ENCODE measurements at regions not wholly inside any gene's neighbourhood (a gene's known extent, or its start where the extent isn't known, plus 50 kb on each side); places are given as distances from the start of the nearest gene placed in this dataset.
"Not testable (repeated sequence)": the region's sequence is repeated elsewhere in the genome, so short reads cannot be mapped to it uniquely, and the experiment has no call there.

DNA sequence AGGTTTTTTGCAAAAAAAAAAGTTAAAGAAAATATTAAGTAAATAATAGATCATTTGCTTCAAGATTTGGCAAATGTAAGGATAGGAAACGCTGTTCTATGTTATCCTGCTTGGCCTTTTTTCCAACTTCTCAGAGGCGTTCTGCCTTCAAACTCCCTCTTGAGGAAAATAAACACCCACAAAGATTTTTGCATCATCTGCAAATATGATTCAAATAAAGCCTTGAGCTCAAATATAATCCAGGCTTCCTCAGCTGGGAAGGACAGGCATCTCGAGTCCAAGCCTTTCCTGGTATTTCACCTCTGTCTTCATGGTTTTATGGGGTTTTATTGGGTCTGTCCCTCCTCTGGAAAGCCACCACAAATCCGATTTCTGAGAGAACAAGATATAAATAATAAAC lies 67.7 kb upstream of the PTPN1 start:
- no peak for ATAC-seq
- H3K27ac Mint-ChIP-seq = no peak overlapping the region

DNA sequence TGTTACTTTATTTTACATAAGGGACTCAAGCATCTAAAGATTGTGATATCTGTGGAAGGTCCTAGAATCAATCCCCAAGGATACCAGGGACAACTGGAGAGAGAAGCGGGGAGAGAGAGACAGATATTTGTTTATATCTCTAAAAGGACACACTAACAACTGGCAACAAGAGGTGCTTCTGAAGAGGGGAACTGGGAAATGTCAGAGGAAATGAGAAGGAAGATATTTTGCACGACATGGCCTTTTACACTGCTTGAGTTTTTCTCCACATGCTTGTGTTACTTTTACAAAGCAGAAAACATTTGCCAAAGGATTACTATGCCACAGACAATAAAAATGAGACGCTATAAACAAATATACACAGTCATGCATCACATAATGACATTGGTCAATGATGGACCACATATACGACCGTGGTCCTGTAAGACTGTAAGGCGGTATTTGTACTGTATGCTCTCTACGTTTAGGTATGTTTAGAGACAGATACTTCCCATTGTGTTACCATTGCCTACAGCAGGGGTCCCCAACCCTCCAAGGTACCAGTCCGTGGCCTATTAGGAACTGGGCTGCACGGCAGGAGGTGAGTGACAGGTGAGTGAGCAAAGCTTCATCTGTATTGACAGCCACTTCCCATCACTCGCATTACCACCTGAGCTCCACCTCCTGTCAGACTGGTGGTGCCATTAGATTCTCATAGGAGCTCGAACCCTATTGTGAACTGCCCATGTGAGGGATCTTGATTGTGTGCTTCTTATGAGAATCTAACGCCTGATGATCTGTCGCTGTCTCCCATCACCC lies 64.6 kb upstream of the PTPN1 start:
- no peak for ATAC-seq
- Mint-ChIP-seq H3K4me1 (peaks cover 35% of the 10 kb centered on the region), H3K4me3 (no peak overlapping the region), H3K9me3 (no peaks in the 10 kb centered on the region), H3K27ac (no peak overlapping the region), H3K27me3 (peaks cover 35% of the 10 kb centered on the region)
- DNase-seq = no peak

More for the DNA sequence above, 67.7 kb upstream of the PTPN1 start:
- peaks cover 16% of the 10 kb centered on the region for H3K27me3 Mint-ChIP-seq
- no peaks in the 10 kb centered on the region for H3K9me3 Mint-ChIP-seq
- H3K4me3 Mint-ChIP-seq = no peak overlapping the region
- H3K4me1 Mint-ChIP-seq = peaks cover 32% of the 10 kb centered on the region
- no peak for DNase-seq

DNA sequence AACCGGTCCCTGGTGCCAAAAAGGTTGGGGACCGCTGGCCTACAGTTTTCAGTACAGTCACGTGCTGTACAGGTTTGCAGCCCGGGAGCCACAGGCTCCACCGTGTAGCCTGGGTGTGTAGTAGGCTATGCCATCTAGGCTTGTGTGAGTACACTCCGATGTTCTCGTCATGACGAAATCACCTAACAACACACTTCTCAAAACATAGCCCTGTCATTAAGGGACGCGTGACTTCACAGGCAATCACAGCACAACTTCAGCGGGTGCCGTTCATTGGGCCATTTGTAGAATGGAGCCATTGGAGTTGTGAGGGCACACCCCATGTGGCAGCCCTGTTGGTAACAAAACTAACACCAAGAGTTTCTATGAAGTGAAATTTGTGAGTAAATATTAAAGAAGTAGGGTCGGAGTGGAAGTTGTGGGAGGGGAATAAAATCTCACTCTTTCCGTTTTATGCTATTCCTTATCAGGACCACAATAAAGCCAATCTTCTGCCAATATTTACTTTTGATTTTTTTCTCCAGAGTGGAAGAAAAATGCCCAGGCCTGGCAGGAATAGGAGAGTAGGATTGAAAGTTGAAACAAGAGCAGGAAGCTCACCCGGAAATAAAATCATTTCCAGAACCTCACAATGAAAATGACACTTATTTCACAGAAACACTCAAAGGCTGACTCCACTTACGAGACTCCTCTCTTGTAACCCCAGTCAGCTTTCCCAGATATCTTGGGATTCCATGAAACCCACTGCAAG lies 63.7 kb upstream of the PTPN1 start:
- H3K9me3 Mint-ChIP-seq = no peaks in the 10 kb centered on the region
- H3K4me3 Mint-ChIP-seq = no peak overlapping the region
- no peak overlapping the region for H3K27ac Mint-ChIP-seq
- H3K4me1 Mint-ChIP-seq = peaks cover 35% of the 10 kb centered on the region
- DNase-seq (no peak), ATAC-seq (no peak)
- H3K27me3 Mint-ChIP-seq = peaks cover 45% of the 10 kb centered on the region

DNA sequence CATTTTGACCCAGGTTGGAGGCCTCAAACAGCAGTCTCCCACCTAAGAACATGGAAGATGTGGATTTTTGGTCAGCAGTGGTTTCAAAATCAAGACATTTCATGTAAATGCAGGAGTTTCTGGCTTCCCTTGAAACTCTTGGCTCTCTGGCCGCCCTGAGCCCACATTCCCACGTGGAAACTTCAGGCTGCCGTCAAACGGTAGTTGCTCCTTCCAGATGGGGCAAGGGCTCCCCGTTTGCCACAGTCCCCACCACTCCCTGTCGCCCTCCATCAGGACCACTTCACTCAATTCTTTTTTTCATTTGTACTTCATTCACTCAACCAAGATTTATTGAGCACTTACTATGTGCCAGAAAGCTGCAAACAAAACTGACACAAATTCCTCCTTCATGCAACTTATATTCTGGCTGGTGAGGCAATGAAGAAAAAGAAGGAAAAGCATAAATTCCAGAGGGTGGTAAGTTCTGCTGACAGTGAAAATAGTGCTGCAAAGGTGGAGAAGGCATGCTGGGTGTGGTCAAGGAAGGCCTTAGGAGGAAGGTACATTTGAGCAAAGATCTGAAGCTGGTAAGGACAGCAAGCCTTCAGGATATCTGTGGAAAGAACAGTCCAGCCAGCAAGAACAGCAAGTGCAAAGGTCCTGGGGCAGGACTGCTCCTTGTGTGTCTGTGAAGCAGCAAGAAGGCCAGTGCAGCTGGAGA lies 62.9 kb upstream of the PTPN1 start:
- no peak overlapping the region for H3K4me3 Mint-ChIP-seq
- H3K9me3 Mint-ChIP-seq = no peaks in the 10 kb centered on the region
- H3K27me3 Mint-ChIP-seq = peaks cover 52% of the 10 kb centered on the region
- no peak overlapping the region for H3K27ac Mint-ChIP-seq
- ATAC-seq (no peak), DNase-seq (no peak)
- peaks cover 38% of the 10 kb centered on the region for H3K4me1 Mint-ChIP-seq

DNA sequence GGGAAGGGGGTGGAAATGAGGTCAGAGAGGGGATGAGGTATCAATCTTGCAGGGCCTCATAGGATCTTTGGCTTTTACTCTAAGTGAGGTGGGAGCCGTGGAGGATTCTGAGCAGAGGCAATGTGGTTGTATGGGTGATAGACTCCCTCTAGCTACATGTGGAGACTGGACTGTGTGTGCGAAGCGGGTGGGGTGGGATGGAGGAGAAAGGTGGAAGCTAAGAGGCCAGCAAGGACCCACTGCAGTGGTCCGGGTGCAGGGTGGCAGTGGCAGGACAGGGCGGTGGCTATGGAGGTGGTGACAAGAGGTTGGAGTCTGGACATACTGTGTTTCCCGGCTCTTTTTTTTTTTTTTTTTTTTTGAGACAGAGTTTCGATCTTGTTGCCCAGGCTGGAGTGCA lies 62.4 kb upstream of the PTPN1 start:
- no peak overlapping the region for H3K4me3 Mint-ChIP-seq
- H3K4me1 Mint-ChIP-seq = peaks cover 38% of the 10 kb centered on the region
- H3K9me3 Mint-ChIP-seq = no peaks in the 10 kb centered on the region
- no peak for ATAC-seq
- H3K27ac Mint-ChIP-seq = no peak overlapping the region
- H3K27me3 Mint-ChIP-seq = peaks cover 56% of the 10 kb centered on the region
- DNase-seq = no peak

DNA sequence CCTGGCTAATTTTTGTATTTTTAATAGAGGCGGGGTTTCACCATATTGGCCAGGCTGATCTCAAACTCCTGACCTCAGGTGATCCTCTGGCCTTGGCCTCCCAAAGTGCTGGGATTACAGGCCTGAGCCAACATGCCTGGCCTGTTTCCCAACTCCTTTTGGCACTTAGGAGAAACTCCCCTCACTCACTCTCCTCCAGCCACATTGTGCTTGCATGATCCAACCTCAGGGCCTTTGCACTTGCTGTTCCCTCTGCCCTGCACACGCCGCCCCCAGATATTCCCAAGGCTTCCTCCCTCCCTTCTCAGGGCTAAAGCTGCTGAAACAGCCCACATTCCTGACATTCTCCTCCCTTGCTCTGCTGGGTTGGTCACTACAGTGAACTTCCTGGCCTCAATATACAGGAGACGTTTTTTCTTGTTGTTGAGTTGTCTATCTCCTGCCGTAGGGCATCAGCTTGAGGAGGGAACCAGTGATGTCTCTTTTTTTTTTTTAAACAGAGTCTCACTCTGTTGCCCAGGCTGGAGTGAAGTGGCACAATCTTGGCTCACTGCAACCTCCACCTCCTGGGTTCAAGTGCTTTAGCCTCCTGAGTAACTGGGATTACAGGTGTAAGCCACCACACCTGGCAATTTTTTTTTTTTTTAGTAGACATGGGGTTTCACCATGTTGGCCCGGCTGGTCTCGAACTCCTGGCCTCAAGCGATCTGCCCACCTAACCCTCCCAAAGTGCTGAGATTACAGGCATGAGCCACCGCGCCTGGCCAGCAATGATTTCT lies 61.4 kb upstream of the PTPN1 start:
- H3K4me3 Mint-ChIP-seq, H3K9me3 Mint-ChIP-seq, ATAC-seq, DNase-seq: not testable (repeated sequence)
- Mint-ChIP-seq H3K4me1 (peaks cover 38% of the 10 kb centered on the region), H3K27ac (peak overlapping the region in 1 of 2 donors; percentile 15), H3K27me3 (peaks cover 66% of the 10 kb centered on the region)

DNA sequence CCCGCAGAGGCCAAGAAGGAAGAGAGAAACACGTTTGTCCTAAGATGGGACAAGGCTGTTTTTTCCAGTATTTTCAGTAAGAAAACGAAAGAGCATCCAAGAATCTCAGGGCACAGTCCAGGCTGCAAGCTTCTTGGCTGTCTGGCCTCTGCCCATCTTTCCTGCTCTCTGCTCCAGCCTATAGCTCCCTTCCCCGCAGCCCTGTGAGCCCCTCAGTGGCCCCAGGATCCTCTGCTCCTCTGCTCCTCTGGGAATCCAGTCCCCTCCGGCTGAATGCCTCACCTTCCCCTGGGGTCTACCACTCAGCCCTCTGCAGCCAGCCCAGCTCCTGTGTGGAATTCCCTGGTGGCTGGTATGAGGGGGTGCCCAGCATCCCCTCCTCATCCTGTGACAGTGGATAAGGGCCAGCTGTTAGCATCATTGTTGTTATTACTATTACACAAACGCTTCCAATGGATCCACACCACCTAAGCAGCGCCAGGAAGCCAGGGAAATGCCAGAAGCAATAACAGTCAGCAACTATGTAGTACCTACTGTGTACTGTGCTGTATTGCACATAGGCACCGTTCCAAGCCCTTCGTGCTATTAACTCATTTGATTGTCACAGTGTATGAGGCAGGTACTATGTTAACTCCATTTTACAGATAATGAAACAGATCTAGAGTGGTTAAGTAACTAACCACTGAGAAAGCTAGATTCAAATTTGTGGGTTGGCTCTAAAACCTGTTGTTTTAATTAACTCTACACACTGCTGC lies 60.3 kb upstream of the PTPN1 start:
- ATAC-seq (peak; percentile 82), DNase-seq (no peak)
- Mint-ChIP-seq H3K9me3 (no peaks in the 10 kb centered on the region), H3K4me1 (peaks cover 38% of the 10 kb centered on the region), H3K27ac (no peak overlapping the region), H3K4me3 (peak overlapping the region; percentile 65 to 77), H3K27me3 (peaks cover 70% of the 10 kb centered on the region)

DNA sequence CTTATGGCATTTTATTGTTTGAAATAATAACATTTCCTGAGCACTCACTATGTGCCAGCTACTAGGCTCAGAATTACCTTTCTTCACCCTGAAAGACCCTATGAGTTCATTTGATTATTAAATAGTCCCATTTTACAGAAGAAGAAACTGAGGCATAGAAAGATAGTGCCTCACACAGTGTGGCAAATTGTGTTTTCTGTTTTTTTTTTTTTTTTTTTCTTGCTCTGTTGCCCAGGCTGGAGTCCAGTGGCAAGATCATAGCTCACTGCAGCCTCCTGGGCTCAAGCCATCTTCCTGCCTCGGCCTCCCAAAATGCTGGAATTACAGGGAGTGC lies 59.7 kb upstream of the PTPN1 start:
- H3K9me3 Mint-ChIP-seq = no peaks in the 10 kb centered on the region
- peaks cover 70% of the 10 kb centered on the region for H3K27me3 Mint-ChIP-seq
- no peak for DNase-seq
- peaks cover 34% of the 10 kb centered on the region for H3K4me1 Mint-ChIP-seq
- H3K27ac Mint-ChIP-seq = peak overlapping the region in 1 of 2 donors; percentile 74
- H3K4me3 Mint-ChIP-seq = peak overlapping the region; percentile 65 to 77
- ATAC-seq = no peak

DNA sequence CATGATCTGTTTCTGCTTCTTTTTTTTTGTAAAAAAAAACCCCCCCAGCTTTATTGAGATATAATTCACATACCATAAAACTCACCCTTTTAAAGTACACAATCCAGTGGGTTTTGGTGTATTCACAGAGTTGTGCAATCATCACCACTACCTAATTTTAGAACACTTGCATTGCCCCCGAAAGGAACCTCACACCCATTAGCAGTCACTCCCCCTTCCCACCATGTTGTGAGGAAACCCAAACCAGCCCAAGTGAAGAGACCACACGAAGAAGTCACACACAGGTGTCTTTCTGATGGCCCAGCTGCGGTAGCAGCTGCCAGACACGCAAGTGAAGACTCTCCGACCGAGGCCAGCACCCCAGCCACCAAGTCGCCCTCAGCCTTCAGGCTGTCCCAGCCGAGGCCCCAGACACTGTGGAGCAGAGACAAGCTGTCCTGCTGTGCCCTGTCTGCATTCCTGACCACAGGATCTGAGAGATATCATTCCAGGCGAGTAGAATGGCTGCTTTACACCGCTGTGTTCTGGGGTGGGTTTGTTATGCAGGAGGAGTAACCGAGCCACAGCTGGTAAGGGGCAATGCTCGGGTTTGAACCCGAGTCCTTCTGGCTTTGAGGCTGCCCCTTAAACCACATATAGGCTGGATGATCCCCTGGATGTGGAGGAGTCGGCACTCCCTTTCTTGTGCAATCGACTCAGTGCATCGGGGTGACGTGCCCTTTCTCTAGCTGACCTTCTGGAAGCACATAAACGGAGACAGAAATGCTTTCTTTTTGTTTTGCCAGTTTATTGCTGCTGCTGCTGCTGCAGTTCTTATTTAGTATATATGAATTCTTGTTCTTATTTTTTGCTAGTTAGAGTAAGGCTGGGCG lies 59.1 kb upstream of the PTPN1 start:
- ATAC-seq (peak; percentile 91), DNase-seq (peak; percentile 38 to 71)
- Mint-ChIP-seq H3K9me3 (no peaks in the 10 kb centered on the region), H3K27ac (peak overlapping the region; percentile 74 to 89), H3K4me3 (peak overlapping the region; percentile 65 to 77), H3K27me3 (peaks cover 70% of the 10 kb centered on the region), H3K4me1 (peaks cover 35% of the 10 kb centered on the region)

DNA sequence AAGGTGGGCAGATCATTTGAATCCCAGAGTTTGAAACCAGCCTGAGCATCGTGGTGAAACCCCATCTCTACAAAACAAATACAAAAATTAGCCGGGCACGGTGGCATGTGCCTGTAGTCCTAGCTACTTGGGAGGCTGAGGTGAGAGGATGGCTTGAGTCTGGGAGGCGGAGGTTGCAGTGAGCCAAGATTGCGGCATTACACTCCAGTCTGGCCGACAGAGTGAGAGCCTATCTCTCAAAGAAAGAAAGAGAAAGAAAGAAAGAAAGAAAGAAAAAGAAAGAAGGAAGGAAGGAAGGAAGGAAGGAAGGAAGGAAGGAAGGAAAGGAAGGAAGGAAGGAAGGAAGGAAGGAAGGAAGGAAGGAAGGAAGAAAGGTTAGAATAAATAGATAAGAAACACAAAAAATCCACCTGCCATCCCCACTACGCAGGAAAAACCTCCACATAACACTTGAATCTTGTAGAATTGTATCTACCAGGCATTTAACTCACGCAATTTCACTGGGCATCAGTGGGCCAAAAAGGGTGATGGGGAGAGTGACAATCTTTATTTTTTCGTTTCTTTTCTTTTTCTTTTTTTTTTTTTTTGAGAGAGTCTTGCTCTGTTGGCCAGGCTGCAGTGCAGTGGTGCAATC lies 58.3 kb upstream of the PTPN1 start:
- ATAC-seq, H3K9me3 Mint-ChIP-seq, DNase-seq: not testable (repeated sequence)
- H3K4me1 Mint-ChIP-seq = peaks cover 41% of the 10 kb centered on the region
- H3K4me3 Mint-ChIP-seq = peak overlapping the region; percentile 65 to 77
- peaks cover 75% of the 10 kb centered on the region for H3K27me3 Mint-ChIP-seq
- H3K27ac Mint-ChIP-seq = peak overlapping the region; percentile 70 to 89

DNA sequence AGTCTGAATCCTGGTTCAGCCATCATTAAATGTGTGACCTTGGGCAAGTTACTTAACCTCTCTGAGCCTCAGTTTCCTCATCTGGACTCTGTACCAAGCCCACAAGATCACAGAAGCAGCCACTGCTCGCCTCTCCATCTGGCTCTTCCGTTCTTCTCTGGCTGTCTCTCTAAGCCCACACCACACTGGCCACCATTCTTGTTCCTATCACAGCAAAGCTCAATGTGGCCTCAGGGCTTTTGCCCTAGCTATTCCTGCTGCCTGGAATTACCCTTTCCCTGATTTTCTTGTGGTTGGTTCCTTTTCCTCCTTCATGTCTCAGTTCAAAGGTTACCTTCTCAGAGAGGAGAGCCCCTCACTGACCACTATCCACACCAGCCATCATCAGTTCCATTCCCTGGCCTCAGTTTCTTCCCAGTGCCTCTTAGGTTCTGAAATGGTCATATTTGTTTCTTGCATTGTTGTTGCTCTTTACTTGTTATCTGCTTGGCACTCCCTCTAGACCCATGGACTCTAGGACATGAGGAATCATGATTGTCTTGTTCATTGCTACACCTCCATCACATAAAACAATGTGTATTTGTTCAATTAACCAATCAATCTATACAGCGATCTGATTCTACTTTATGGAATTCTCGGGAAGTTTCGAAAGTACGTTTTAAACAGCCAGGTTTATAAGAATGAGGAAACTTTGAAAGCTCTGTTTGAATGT lies 56.5 kb upstream of the PTPN1 start:
- H3K4me3 Mint-ChIP-seq = no peak overlapping the region

DNA sequence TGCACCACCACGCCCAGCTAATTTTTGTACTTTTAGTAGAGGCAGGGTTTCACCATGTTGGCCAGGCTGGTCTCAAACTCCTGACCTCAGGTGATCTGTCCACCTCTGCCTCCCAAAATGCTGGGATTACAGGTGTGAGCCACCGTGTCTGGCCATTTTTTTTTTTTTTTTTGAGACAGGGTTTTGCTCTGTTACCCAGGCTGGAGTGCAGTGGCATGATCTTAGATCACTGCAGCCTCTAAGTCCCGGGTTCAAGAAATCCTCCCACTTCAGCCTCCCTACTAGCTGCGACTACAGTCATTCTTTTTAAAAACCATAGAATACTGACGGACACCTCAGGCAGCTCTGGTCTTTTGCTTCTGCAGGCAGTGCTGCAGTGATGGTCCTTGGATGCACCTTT lies 54.9 kb upstream of the PTPN1 start:
- DNase-seq, H3K9me3 Mint-ChIP-seq, H3K4me3 Mint-ChIP-seq, H3K27ac Mint-ChIP-seq, ATAC-seq: not testable (repeated sequence)
- H3K27me3 Mint-ChIP-seq = peaks cover 62% of the 10 kb centered on the region
- peaks cover 34% of the 10 kb centered on the region for H3K4me1 Mint-ChIP-seq

More for the DNA sequence above, 56.5 kb upstream of the PTPN1 start:
- ATAC-seq = no peak
- no peaks in the 10 kb centered on the region for H3K9me3 Mint-ChIP-seq
- H3K27ac Mint-ChIP-seq = no peak overlapping the region
- peaks cover 42% of the 10 kb centered on the region for H3K4me1 Mint-ChIP-seq
- DNase-seq = no peak
- H3K27me3 Mint-ChIP-seq = peaks cover 62% of the 10 kb centered on the region

Data from stimulated activated naive CD8-positive, alpha-beta T cell treated with anti-CD3 and anti-CD28 coated beads, Interleukin-15, amount 100 ng/mL, for 72 hours (primary cell).